GM12872 (cell line): ENCODE measurements at regions not wholly inside any gene's neighbourhood (a gene's known extent, or its start where the extent isn't known, plus 50 kb on each side); places are given as distances from the start of the nearest gene placed in this dataset.

Source experiments
- CTCF ChIP-seq: IDR thresholded peaks from 3 replicates; pipeline ENCODE4 v1.5.1; 2011; ENCODE audit warnings: low read depth, mild to moderate bottlenecking, low read length, moderate library complexity; ENCODE audit not compliant: insufficient read depth

GRCh38 chr20:55514531-55514930 is 490.8 kb downstream of the CBLN4 start:
- TF ChIP-seq CTCF: no peak

GRCh38 chr20:55513954-55514353 is 491.4 kb downstream of the CBLN4 start:
- no peak for TF ChIP-seq CTCF

- TF ChIP-seq CTCF: no peak
These were observed 505.2 kb downstream of the CBLN4 start for GRCh38 chr20:55500130-55500529.

GRCh38 chr20:55488593-55488992 is 516.7 kb downstream of the CBLN4 start:
- no peak for TF ChIP-seq CTCF

GRCh38 chr20:55478724-55479450 is 526.4 kb downstream of the CBLN4 start:
- no peak for TF ChIP-seq CTCF

GRCh38 chr20:55472704-55473103 is 532.6 kb downstream of the CBLN4 start:
- TF ChIP-seq CTCF: no peak

- no peak for TF ChIP-seq CTCF
These were observed 534.0 kb downstream of the CBLN4 start for GRCh38 chr20:55471052-55472006.
